Nephron progenitor cell (in vitro differentiated cells): ENCODE measurements at regions not wholly inside any gene's neighbourhood (a gene's known extent, or its start where the extent isn't known, plus 50 kb on each side); places are given as distances from the start of the nearest gene placed in this dataset.

Experiments used
- DNase-seq: peaks from one replicate; pipeline ENCODE4 v3.0.0; 2021
- H3K27ac Mint-ChIP-seq: 2 replicates; pipeline ENCODE4 v1.8.0; 2021; ENCODE audit warnings: mild to moderate bottlenecking, moderate library complexity, mixed read lengths
- H3K27me3 Mint-ChIP-seq: 2 replicates; pipeline ENCODE4 v1.8.0; 2021; ENCODE audit warnings: mild to moderate bottlenecking, low read depth, mixed read lengths; ENCODE audit not compliant: poor library complexity
- H3K36me3 Mint-ChIP-seq: 2 replicates; pipeline ENCODE4 v1.8.0; 2021; ENCODE audit warnings: low read depth, mixed read lengths
- H3K4me1 Mint-ChIP-seq: 2 replicates; pipeline ENCODE4 v1.8.0; 2021; ENCODE audit warnings: mixed read lengths
- H3K4me3 Mint-ChIP-seq: 2 replicates; pipeline ENCODE4 v1.8.0; 2021; ENCODE audit warnings: mild to moderate bottlenecking, moderate library complexity, mixed read lengths
- H3K9me3 Mint-ChIP-seq: 2 replicates; pipeline ENCODE4 v1.8.0; 2021; ENCODE audit warnings: mild to moderate bottlenecking, moderate library complexity, mixed read lengths
- CTCF ChIP-seq: fragments of 200-600 bp; sonication (generic); IDR thresholded peaks from 2 replicates; pipeline ENCODE4 v1.5.0; 2021; ENCODE audit warnings: antibody characterized with exemption

GRCh38 chr18:65227970-65228369 is 522.8 kb upstream of the CDH7 start:
- Mint-ChIP-seq H3K4me3 (no peak overlapping the region), H3K27ac (no peak overlapping the region), H3K4me1 (peaks cover 16% of the 10 kb centered on the region), H3K36me3 (no peaks in the 10 kb centered on the region), H3K27me3 (peaks cover 8% of the 10 kb centered on the region), H3K9me3 (peaks cover 5% of the 10 kb centered on the region)
- DNase-seq, result no peak
- no peak for TF ChIP-seq CTCF

- Mint-ChIP-seq H3K4me1 (no peaks in the 10 kb centered on the region), H3K27me3 (peaks cover 4% of the 10 kb centered on the region), H3K36me3 (no peaks in the 10 kb centered on the region), H3K27ac (no peak overlapping the region), H3K4me3 (no peak overlapping the region), H3K9me3 (peaks cover 5% of the 10 kb centered on the region)
- no peak for DNase-seq
- no peak for TF ChIP-seq CTCF
Observed at GRCh38 chr18:65221736-65222135, 529.1 kb upstream of the CDH7 start.

GRCh38 chr18:65221115-65221514 is 529.7 kb upstream of the CDH7 start:
- no peaks in the 10 kb centered on the region for H3K36me3 Mint-ChIP-seq
- no peak overlapping the region for H3K4me3 Mint-ChIP-seq
- no peak for TF ChIP-seq CTCF
- no peak overlapping the region for H3K27ac Mint-ChIP-seq
- peaks cover under 1% of the 10 kb centered on the region for H3K4me1 Mint-ChIP-seq
- DNase-seq, result no peak
- peaks cover 5% of the 10 kb centered on the region for H3K9me3 Mint-ChIP-seq
- H3K27me3 Mint-ChIP-seq, result peaks cover 4% of the 10 kb centered on the region

- no peaks in the 10 kb centered on the region for H3K36me3 Mint-ChIP-seq
- DNase-seq, result no peak
- no peaks in the 10 kb centered on the region for H3K9me3 Mint-ChIP-seq
- H3K4me3 Mint-ChIP-seq, result no peak overlapping the region
- H3K27ac Mint-ChIP-seq, result no peak overlapping the region
- H3K4me1 Mint-ChIP-seq, result peaks cover 4% of the 10 kb centered on the region
- TF ChIP-seq CTCF, result no peak
- H3K27me3 Mint-ChIP-seq, result no peaks in the 10 kb centered on the region
Observed at GRCh38 chr18:65215865-65216466, 534.8 kb upstream of the CDH7 start.

- Mint-ChIP-seq H3K9me3 (no peaks in the 10 kb centered on the region), H3K36me3 (no peaks in the 10 kb centered on the region), H3K4me1 (peaks cover 4% of the 10 kb centered on the region), H3K27ac (no peak overlapping the region), H3K4me3 (no peak overlapping the region), H3K27me3 (no peaks in the 10 kb centered on the region)
- no peak for DNase-seq
- no peak for TF ChIP-seq CTCF
Observed at GRCh38 chr18:65214456-65214855, 536.4 kb upstream of the CDH7 start.

- H3K27me3 Mint-ChIP-seq, result no peaks in the 10 kb centered on the region
- H3K36me3 Mint-ChIP-seq, result no peaks in the 10 kb centered on the region
- DNase-seq, result peak; percentile 24
- H3K9me3 Mint-ChIP-seq, result no peaks in the 10 kb centered on the region
- no peak overlapping the region for H3K4me3 Mint-ChIP-seq
- TF ChIP-seq CTCF, result peak; percentile 19
- H3K27ac Mint-ChIP-seq, result no peak overlapping the region
- peaks cover 8% of the 10 kb centered on the region for H3K4me1 Mint-ChIP-seq
Observed at GRCh38 chr18:65206551-65207260, 544.1 kb upstream of the CDH7 start.
